Right lobe of liver (tissue), 6 donors: ENCODE measurements at regions not wholly inside any gene's neighbourhood (a gene's known extent, or its start where the extent isn't known, plus 50 kb on each side); places are given as distances from the start of the nearest gene placed in this dataset.

Experiments
- ATAC-seq, 4 donors: fragments of 200-7000 bp; cut with Tn5 transposase; one replicate each; pipeline ENCODE4 v1.9.1; 2020; ENCODE audit warnings: mild to moderate bottlenecking in 4 of 4, moderate library complexity in 4 of 4
- DNase-seq, 3 donors: peaks; one replicate each; pipeline ENCODE4 v3.0.0-alpha.2; 2020
- H3K27ac ChIP-seq, 3 donors: fragments of 200-600 bp; one replicate each; pipeline ENCODE4 v1.8.0; 2022
- H3K27me3 ChIP-seq, 2 donors: fragments of 200-600 bp; one replicate each; pipeline ENCODE4 v1.8.0; 2022
- H3K36me3 ChIP-seq, 4 donors: fragments of 200-600 bp; sonication (generic) in 1 of 4; one replicate each; pipeline versions ENCODE4 v1.5.1 to v1.8.0; 2017 to 2022; ENCODE audit warnings: control low read depth in 1 of 4
- H3K4me1 ChIP-seq, 4 donors: fragments of 200-600 bp; sonication (generic) in 1 of 4; one replicate each; pipeline versions ENCODE4 v1.5.1 to v1.8.0; 2017 to 2022; ENCODE audit warnings: control low read depth in 1 of 4
- H3K4me3 ChIP-seq, 3 donors: fragments of 200-600 bp; one replicate each; pipeline ENCODE4 v1.8.0; 2022
- H3K9me3 ChIP-seq, 4 donors: fragments of 200-600 bp; sonication (generic) in 1 of 4; one replicate each; pipeline versions ENCODE4 v1.5.1 to v1.8.0; 2017 to 2022; ENCODE audit warnings: control low read depth in 1 of 4
- POLR2A ChIP-seq: fragments of 450-650 bp; IDR thresholded peaks from one replicate; pipeline ENCODE4 v1.6.1; 2017; ENCODE audit warnings: antibody characterized with exemption, mild to moderate bottlenecking
- WGBS: methylation state at CpG from one replicate; pipeline ENCODE4 v1.1.6; 2018; ENCODE audit warnings: low coverage, low lambda C conversion rate; ENCODE audit not compliant: insufficient coverage; ENCODE audit errors: missing lambda C conversion rate; 5-methylcytosine and 5-hydroxymethylcytosine counted together
- intact Hi-C, 2 donors: fragments of 100-400 bp; cut with DNase I; formaldehyde crosslinking; loops; one replicate each; pipeline versions ENCODE4 v1.11.2 to v1.14.1; 2022
- TF ChIP-seq, protein P1 (sequence below), 4 donors: fragments of 200-600 bp in 3 of 4; fragments of 450-650 bp in 1 of 4; IDR thresholded peaks; one replicate each; pipeline versions ENCODE4 v1.5.1 to v1.8.0; 2016 to 2022; ENCODE audit warnings: antibody characterized with exemption in 4 of 4, mild to moderate bottlenecking in 2 of 4
- donor health status: DM: no; HTN: yes; CAD: no.
- donor health status: DM: no; HTN: no; CAD: no.
- donor health status: DM: no; HTN: no; CAD: no.
- donor health status: DM: no; HTN: yes; CAD: no.
- donor health status: DM: no; HTN: yes; CAD: no.

DNA sequence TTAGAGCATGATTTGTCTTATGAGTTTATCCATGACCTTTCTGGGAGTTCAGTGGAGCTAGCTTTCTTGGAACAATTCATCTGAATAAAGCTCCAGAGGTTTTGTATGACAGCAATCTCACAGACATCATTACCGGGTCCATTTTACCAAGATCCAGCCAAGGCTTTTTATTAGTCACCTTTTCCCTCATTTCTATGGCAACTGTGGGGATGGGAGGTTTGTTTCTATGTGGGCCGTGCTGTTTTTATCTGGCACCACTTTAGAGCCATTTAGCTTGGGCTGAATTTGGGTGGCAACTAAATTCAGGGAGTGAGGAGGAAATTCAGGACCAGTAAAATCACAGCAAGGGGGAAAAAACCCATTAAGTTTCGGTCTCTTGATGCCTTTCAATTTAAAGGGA is 245.7 kb downstream of the NSG2 start:
- no peaks in the 10 kb centered on the region for H3K27me3 ChIP-seq
- no peak overlapping the region for H3K27ac ChIP-seq
- ATAC-seq (no peak), DNase-seq (no peak)
- intact Hi-C loops = no loop called here
- H3K9me3 ChIP-seq = no peaks in the 10 kb centered on the region
- no peaks in the 10 kb centered on the region for H3K4me1 ChIP-seq
- no peak overlapping the region for H3K4me3 ChIP-seq
- H3K36me3 ChIP-seq = no peaks in the 10 kb centered on the region
- no peak for TF ChIP-seq POLR2A
- TF ChIP-seq, protein P1, sequence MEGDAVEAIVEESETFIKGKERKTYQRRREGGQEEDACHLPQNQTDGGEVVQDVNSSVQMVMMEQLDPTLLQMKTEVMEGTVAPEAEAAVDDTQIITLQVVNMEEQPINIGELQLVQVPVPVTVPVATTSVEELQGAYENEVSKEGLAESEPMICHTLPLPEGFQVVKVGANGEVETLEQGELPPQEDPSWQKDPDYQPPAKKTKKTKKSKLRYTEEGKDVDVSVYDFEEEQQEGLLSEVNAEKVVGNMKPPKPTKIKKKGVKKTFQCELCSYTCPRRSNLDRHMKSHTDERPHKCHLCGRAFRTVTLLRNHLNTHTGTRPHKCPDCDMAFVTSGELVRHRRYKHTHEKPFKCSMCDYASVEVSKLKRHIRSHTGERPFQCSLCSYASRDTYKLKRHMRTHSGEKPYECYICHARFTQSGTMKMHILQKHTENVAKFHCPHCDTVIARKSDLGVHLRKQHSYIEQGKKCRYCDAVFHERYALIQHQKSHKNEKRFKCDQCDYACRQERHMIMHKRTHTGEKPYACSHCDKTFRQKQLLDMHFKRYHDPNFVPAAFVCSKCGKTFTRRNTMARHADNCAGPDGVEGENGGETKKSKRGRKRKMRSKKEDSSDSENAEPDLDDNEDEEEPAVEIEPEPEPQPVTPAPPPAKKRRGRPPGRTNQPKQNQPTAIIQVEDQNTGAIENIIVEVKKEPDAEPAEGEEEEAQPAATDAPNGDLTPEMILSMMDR (IDR thresholded peaks at IDR 0.05) = no peak
- 44% methylated on average over 3 of the region's 3 CpGs for WGBS

DNA sequence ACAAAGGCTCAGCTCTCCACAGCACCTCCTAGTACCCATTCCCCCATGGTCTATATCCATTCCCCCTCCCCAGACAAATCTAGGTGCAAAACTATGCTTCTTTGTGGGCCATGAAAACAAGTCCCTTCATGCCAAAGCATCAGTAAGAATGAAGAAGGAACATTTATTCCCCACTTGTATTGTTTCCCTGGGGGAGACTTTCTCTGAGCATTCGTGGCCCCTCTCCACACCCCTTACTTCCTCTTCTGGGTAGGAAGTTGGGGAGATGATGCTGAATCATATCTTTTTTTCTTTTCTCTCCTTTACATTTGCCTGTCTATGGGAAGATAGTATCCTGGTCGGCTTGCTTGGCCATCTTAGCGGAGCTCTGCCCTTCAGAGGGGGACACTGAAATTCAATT is 246.8 kb downstream of the NSG2 start:
- no peaks in the 10 kb centered on the region for H3K27me3 ChIP-seq
- H3K4me3 ChIP-seq = no peak overlapping the region
- TF ChIP-seq POLR2A = no peak
- TF ChIP-seq, protein P1 (IDR thresholded peaks at IDR 0.05) = no peak
- no peaks in the 10 kb centered on the region for H3K9me3 ChIP-seq
- no peak for ATAC-seq
- no peaks in the 10 kb centered on the region for H3K4me1 ChIP-seq
- no peaks in the 10 kb centered on the region for H3K36me3 ChIP-seq
- 49% methylated on average over 3 of the region's 3 CpGs for WGBS
- no peak for DNase-seq
- no peak overlapping the region for H3K27ac ChIP-seq
- intact Hi-C loops = no loop called here

DNA sequence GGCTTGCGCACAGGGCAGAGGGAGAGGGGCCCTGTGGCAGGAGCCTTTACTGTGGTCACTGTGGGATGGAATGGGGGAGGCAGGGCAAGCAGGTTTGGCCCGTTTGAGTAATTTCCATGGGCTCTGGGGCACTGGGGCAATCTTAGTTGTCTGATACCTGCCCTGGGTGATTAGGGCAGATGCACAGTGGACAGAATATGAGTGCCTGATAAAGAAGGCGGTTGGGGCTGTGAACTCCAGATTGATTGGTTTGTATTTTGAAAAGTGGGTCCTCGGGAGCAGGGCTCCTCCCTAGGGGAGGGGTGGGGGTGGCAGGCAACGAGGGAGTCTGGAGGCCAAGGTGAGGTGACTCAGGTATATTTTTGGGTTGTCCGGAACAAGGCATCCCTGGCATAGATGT is 247.5 kb downstream of the NSG2 start:
- TF ChIP-seq, protein P1 (IDR thresholded peaks at IDR 0.05) = no peak
- no peak for TF ChIP-seq POLR2A
- no peaks in the 10 kb centered on the region for H3K4me1 ChIP-seq
- no peaks in the 10 kb centered on the region for H3K9me3 ChIP-seq
- 33% methylated on average over 6 of the region's 6 CpGs for WGBS
- H3K4me3 ChIP-seq = no peak overlapping the region
- H3K36me3 ChIP-seq = no peaks in the 10 kb centered on the region
- DNase-seq (no peak), ATAC-seq (no peak)
- no peaks in the 10 kb centered on the region for H3K27me3 ChIP-seq
- intact Hi-C loops = no loop called here
- H3K27ac ChIP-seq = no peak overlapping the region

DNA sequence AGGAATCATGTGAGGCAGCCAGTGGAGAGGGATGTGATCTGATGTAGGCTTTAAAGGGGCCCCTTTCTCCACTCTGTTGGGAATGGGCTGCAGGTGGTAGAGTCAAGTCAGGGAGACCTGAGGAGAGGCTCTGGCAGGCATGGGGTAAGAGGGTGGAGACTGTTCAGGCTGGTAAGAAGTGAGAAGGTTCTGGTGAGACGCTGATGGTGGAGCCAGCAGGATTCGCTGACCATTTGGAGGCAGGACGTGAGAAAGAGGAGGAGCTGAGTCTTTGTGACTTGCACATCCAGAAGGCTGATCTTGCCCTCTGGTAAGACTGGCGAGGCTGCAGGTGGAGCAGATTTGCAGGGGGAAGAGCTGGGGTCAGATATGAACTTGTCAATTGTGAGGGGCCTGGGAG is 248.0 kb downstream of the NSG2 start:
- TF ChIP-seq, protein P1 (IDR thresholded peaks at IDR 0.05) = no peak
- no peak for TF ChIP-seq POLR2A
- WGBS = 49% methylated on average over 4 of the region's 4 CpGs

More for the DNA sequence above, 248.0 kb downstream of the NSG2 start:
- ATAC-seq = no peak
- Histone ChIP-seq H3K27me3 (no peaks in the 10 kb centered on the region), H3K27ac (no peak overlapping the region), H3K4me1 (no peaks in the 10 kb centered on the region), H3K4me3 (no peak overlapping the region), H3K36me3 (no peaks in the 10 kb centered on the region), H3K9me3 (no peaks in the 10 kb centered on the region)
- DNase-seq = no peak
- intact Hi-C loops = no loop called here
